HCT116 (cell line): ENCODE measurements at regions not wholly inside any gene's neighbourhood (a gene's known extent, or its start where the extent isn't known, plus 50 kb on each side); places are given as distances from the start of the nearest gene placed in this dataset.
A peak's percentile ranks its signal among the peaks of the same experiment; 100 is the strongest.

Experiments used
- ATAC-seq: fragments of 200-7000 bp; cut with Tn5 transposase; 2 replicates; pipeline ENCODE4 v1.9.1; 2020; ENCODE audit warnings: mild to moderate bottlenecking, moderate library complexity
- BruUV-seq: library from RNA; stranded (reverse); fragments of 400-500 nt; replicated peaks from 2 replicates; lab custom pipeline; 2021; lab: Mats Ljungman, UMichigan
- CTCF ChIA-PET: fragments of 300-600 bp; sonication (Branson Sonifier 250); formaldehyde crosslinking; loops from one replicate; lab custom pipeline; 2021; ENCODE audit warnings: antibody characterized with exemption; lab: Charles Lee
- POLR2A ChIA-PET: fragments of 300-600, 350-600 bp; sonication (Branson Sonifier 250); formaldehyde crosslinking; loops from one replicate; lab custom pipeline; 2021; ENCODE audit warnings: antibody characterized with exemption; lab: Charles Lee
- RAD21 ChIA-PET, 2 experiments: fragments of 300-600 bp; sonication (Branson Sonifier 250); formaldehyde crosslinking; loops; one replicate each; lab custom pipeline; 2023; ENCODE audit warnings: low total read pairs in 2 of 2; ENCODE audit not compliant: uncharacterized antibody in 2 of 2, unreplicated experiment in 2 of 2, low non-redundant PET in 1 of 2; lab: Charles Lee
- DNase-seq: peaks from one replicate; pipeline ENCODE4 v3.0.0-alpha.2; 2010; ENCODE audit warnings: low read depth, low spot score
- H2AFZ ChIP-seq: fragments of 200-600 bp; shearing (Covaris generic), sonication (generic); 2 replicates; pipeline ENCODE4 v1.6.1; 2017; ENCODE audit warnings: low read depth, mixed run types, mixed read lengths, antibody characterized with exemption, low read length; ENCODE audit not compliant: poor library complexity, severe bottlenecking
- H3K27ac ChIP-seq: 2 replicates; pipeline ENCODE4 v1.5.1; 2012; ENCODE audit warnings: low read depth, low read length
- H3K27me3 ChIP-seq: fragments of 200-600 bp; sonication (generic); 2 replicates; pipeline ENCODE4 v1.6.1; 2016; ENCODE audit warnings: mixed run types, low read length, mixed read lengths; ENCODE audit not compliant: insufficient read depth
- H3K36me3 ChIP-seq, 2 experiments: fragments of 200-500 bp in 1 of 2; fragments of 200-600 bp in 1 of 2; sonication (Bioruptor generic) in 1 of 2; sonication (generic) in 1 of 2; 2 replicates each; pipeline versions ENCODE4 v1.5.1 to v1.6.1; 2014 to 2016; ENCODE audit warnings: low read length in 2 of 2, inconsistent platforms in 1 of 2, mixed read lengths in 1 of 2, mixed run types in 1 of 2; ENCODE audit not compliant: insufficient read depth in 2 of 2, control insufficient read depth in 1 of 2
- H3K4me1 ChIP-seq, 2 experiments: fragments of 200-600 bp in 1 of 2; sonication (generic) in 1 of 2; 2 replicates each; pipeline versions ENCODE4 v1.5.1 to v1.6.1; 2012 to 2017; ENCODE audit warnings: low read length in 2 of 2, inconsistent platforms in 1 of 2, mild to moderate bottlenecking in 1 of 2, mixed read lengths in 1 of 2, mixed run types in 1 of 2, moderate library complexity in 1 of 2; ENCODE audit not compliant: insufficient read depth in 2 of 2, control insufficient read depth in 1 of 2
- H3K4me2 ChIP-seq: fragments of 200-600 bp; sonication (generic); 2 replicates; pipeline ENCODE4 v1.6.1; 2017; ENCODE audit warnings: mixed run types, low read length, mixed read lengths
- H3K4me3 ChIP-seq, 2 experiments: fragments of 200-600 bp in 1 of 2; sonication (generic) in 1 of 2; replicated peaks in 1 of 2; 2 replicates each; pipeline ENCODE4 v1.5.1; 2011 to 2016; ENCODE audit warnings: low read length in 2 of 2, control low read depth in 1 of 2, low read depth in 1 of 2, mild to moderate bottlenecking in 1 of 2, mixed read lengths in 1 of 2, mixed run types in 1 of 2
- H3K79me2 ChIP-seq: fragments of 200-600 bp; sonication (generic); 2 replicates; pipeline ENCODE4 v1.6.1; 2017; ENCODE audit warnings: mild to moderate bottlenecking, mixed run types, low read length, moderate library complexity, mixed read lengths; ENCODE audit not compliant: insufficient read depth
- H3K9ac ChIP-seq: fragments of 200-600 bp; sonication (generic); 2 replicates; pipeline ENCODE4 v1.6.1; 2016; ENCODE audit warnings: low read length, mixed read lengths
- H3K9me2 ChIP-seq: fragments of 200-600 bp; sonication (generic), shearing (Covaris generic); 2 replicates; pipeline ENCODE4 v1.6.1; 2017; ENCODE audit warnings: mixed run types, mild to moderate bottlenecking, moderate library complexity; ENCODE audit not compliant: insufficient read depth
- H3K9me3 ChIP-seq, 2 experiments: fragments of 200-500 bp in 1 of 2; fragments of 200-600 bp in 1 of 2; sonication (Bioruptor generic) in 1 of 2; sonication (generic) in 1 of 2; 2 replicates each; pipeline ENCODE4 v1.6.1; 2014 to 2017; ENCODE audit warnings: low read length in 2 of 2, mixed read lengths in 2 of 2, inconsistent platforms in 1 of 2, low read depth in 1 of 2, mild to moderate bottlenecking in 1 of 2, mixed run types in 1 of 2, moderate library complexity in 1 of 2; ENCODE audit not compliant: control insufficient read depth in 1 of 2, insufficient read depth in 1 of 2
- H4K20me1 ChIP-seq: fragments of 200-600 bp; sonication (generic), shearing (Covaris generic); 2 replicates; pipeline ENCODE4 v1.6.1; 2017; ENCODE audit warnings: mixed run types, mild to moderate bottlenecking, moderate library complexity; ENCODE audit not compliant: insufficient read depth
- FOSL1 ChIP-seq: IDR thresholded peaks from 2 replicates; pipeline ENCODE4 v1.6.1; 2012; ENCODE audit warnings: low read depth
- YY1 ChIP-seq: IDR thresholded peaks from 2 replicates; pipeline ENCODE4 v1.6.1; 2011; ENCODE audit warnings: low read length, low read depth, moderate library complexity, mild to moderate bottlenecking; ENCODE audit not compliant: insufficient replicate concordance; ENCODE audit errors: extremely low read depth
- intact Hi-C: fragments of 100-400 bp; cut with micrococcal nuclease; formaldehyde crosslinking; loops from 2 replicates; pipeline ENCODE4 v1.10.0; 2022
- TF ChIP-seq, protein P1 (sequence below), 3 experiments: fragments of 200-600 bp in 1 of 3; sonication (generic) in 1 of 3; IDR thresholded peaks in 2 of 3; conservative IDR thresholded peaks in 1 of 3; 2 replicates each; pipeline ENCODE4 v1.5.1; 2012 to 2017; ENCODE audit warnings: low read depth in 2 of 3, low read length in 2 of 3, antibody characterized with exemption in 1 of 3, borderline replicate concordance in 1 of 3, control low read depth in 1 of 3, mild to moderate bottlenecking in 1 of 3, mixed read lengths in 1 of 3, mixed run types in 1 of 3, moderate library complexity in 1 of 3; ENCODE audit not compliant: insufficient read depth in 1 of 3

DNA sequence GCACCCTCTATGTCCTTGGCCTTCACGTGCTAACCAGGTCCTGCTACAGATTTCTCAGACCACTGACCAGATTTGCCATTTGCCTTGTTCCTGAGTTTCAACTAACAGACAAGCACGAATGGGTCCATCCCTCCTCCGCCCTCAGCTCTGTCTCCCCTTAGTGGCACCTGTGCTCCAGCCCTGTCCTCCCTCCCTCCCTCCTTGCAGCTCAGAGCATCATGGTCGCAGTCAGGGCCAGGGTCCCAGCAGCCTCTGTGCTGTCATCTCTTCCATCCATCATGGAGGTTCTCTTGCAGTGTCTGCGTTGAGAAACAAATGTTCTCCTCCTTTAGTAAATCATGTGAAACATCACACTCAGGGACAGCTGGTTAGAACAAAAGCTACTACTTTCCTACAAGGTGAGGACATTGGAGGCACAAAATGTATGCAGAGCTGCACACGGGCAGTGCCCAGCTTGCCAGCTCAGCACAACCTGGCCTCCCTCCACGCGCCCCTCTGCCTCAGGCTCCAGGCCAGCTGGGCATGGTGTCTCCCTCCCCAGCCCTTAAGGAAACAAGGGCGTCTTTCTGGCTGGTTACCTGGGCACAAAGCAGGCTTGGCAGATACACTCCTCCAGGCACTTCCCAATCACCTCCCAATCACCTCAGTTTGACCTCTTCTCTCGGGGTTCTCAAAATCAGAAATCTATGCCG lies 79.5 kb upstream of the ATP6AP2 start:
- Histone ChIP-seq H3K27ac (no peak overlapping the region), H2AFZ (no peak overlapping the region), H3K36me3 (no peaks in the 10 kb centered on the region), H3K79me2 (no peaks in the 10 kb centered on the region), H3K9ac (no peak overlapping the region), H3K27me3 (no peaks in the 10 kb centered on the region), H3K4me1 (peaks cover 0 to 8% of the 10 kb centered on the region in 2 experiments; a peak in 2 of 4 replicates), H3K9me3 (no peaks in the 10 kb centered on the region), H3K4me2 (no peak overlapping the region), H4K20me1 (no peaks in the 10 kb centered on the region), H3K9me2 (no peaks in the 10 kb centered on the region), H3K4me3 (no peak overlapping the region)
- intact Hi-C loops: no loop called here
- CTCF ChIA-PET: no interaction called here
- DNase-seq (no peak), ATAC-seq (no peak)
- RAD21 ChIA-PET: no interaction called here
- no TSS peak for BruUV-seq
- POLR2A ChIA-PET: no interaction called here
- TF ChIP-seq FOSL1: no peak

DNA sequence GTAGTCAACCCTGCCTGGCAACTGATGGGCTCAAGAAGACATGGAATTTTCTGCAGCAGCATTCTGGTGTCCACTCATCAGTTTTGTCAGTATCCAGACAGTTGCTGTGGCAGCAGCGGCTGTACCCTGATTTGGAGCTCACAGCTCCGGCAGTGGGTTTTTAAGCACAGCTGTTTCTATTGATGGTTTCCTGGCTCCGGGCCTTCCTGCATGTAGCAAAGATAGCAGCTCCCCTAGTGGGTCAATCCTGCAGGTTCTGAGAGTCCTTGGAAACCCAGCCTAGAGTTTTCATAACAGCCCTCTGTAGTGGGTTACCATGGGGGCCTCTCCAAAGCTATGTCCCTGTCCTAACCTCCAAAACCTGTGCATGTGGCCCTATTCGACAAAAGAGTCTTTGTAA lies 84.0 kb upstream of the ATP6AP2 start:
- ATAC-seq (no peak), DNase-seq (no peak)
- ChIA-PET RAD21 (no interaction called here), CTCF (no interaction called here), POLR2A (no interaction called here)
- intact Hi-C loops: no loop called here
- H3K4me3 ChIP-seq: no peak overlapping the region
- no peaks in the 10 kb centered on the region for H4K20me1 ChIP-seq
- H3K4me1 ChIP-seq: no peaks in the 10 kb centered on the region
- no peaks in the 10 kb centered on the region for H3K27me3 ChIP-seq
- H3K9ac ChIP-seq: no peak overlapping the region
- H3K36me3 ChIP-seq: no peaks in the 10 kb centered on the region
- H3K27ac ChIP-seq: no peak overlapping the region
- H3K79me2 ChIP-seq: no peaks in the 10 kb centered on the region
- no peak overlapping the region for H3K4me2 ChIP-seq
- no peaks in the 10 kb centered on the region for H3K9me2 ChIP-seq
- BruUV-seq: no TSS peak
- TF ChIP-seq, protein P1, sequence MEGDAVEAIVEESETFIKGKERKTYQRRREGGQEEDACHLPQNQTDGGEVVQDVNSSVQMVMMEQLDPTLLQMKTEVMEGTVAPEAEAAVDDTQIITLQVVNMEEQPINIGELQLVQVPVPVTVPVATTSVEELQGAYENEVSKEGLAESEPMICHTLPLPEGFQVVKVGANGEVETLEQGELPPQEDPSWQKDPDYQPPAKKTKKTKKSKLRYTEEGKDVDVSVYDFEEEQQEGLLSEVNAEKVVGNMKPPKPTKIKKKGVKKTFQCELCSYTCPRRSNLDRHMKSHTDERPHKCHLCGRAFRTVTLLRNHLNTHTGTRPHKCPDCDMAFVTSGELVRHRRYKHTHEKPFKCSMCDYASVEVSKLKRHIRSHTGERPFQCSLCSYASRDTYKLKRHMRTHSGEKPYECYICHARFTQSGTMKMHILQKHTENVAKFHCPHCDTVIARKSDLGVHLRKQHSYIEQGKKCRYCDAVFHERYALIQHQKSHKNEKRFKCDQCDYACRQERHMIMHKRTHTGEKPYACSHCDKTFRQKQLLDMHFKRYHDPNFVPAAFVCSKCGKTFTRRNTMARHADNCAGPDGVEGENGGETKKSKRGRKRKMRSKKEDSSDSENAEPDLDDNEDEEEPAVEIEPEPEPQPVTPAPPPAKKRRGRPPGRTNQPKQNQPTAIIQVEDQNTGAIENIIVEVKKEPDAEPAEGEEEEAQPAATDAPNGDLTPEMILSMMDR (IDR thresholded peaks at IDR 0.05 in 2 of 3, conservative IDR thresholded peaks at IDR 0.05 in 1 of 3; ENCODE audit: borderline replicate concordance in 1 of 3, insufficient read depth in 1 of 3, low read depth in 2 of 3, low read length in 2 of 3): 0 out of 6 replicates have a peak, but pooled peaks of 1 of the 3 experiments have one; percentile 15
- no peak for TF ChIP-seq YY1
- TF ChIP-seq, all 23 proteins: peak for 1
- no peaks in the 10 kb centered on the region for H3K9me3 ChIP-seq
- H2AFZ ChIP-seq: no peak overlapping the region
